NCI-H510A treated with DMSO at 0.1 percent for 48 hours (cell line): ENCODE measurements at regions not wholly inside any gene's neighbourhood (a gene's known extent, or its start where the extent isn't known, plus 50 kb on each side); places are given as distances from the start of the nearest gene placed in this dataset.

ENCODE experiments used
- DNase-seq: peaks from one replicate; lab custom pipeline; 2025; lab: John Stamatoyannopoulos, UW

DNA sequence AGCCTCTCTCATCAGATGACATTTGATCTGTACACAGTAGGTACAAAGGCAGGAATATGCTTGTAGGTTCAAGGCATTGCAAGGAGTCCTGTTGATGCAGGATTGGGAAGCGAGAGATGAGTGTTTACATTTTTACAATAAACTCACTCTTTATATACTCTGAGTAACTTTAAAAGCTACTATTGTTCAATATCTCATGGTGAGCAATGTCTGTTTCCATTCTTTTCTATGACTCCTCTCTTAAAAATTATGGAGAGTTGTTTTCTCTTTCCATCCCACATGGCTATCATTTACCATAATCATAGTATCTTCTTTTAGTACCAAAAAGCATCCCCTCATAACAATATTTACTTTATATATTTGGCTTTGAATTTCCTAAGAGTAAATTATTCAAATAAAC lies 314.0 kb upstream of the CDIN1 start:
- no peak for DNase-seq

DNA sequence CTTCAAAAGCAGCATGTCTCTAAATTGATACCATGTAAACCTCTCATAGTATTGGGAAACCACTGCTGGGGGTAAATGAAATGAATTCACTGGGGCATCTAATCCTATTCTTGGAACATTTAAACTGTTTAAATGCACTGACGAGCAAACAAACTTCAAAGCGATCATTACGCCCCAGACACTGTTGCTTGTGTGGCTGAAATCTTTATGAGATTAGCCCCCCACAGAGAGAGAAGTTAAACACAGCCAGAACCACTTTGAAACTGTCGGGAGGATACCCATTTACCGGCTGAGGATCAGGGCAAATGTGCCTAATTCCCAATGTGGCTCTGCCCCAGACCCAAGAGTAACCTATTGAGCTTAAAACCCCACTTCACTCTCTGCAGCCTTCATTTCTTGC lies 308.4 kb upstream of the CDIN1 start:
- DNase-seq, result no peak

DNA sequence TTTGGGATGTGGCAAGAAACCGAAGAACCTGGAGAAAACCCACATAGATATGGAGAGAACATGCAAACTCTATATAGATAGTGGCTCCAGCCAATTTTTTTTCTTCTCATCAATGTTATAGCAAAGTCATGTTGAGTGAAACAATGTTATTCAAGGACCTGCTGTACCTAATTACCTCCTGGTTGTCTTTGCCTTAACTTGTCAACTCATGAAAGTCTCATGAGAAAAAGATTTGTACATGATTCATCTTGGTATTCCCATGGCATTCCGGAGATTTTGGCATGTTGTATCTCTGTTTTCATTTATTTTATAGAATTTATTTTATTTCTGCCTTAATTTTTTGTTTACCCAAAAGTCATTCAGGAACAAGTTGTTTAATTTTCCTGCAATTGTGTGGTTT lies 303.8 kb upstream of the CDIN1 start:
- DNase-seq, result no peak

DNA sequence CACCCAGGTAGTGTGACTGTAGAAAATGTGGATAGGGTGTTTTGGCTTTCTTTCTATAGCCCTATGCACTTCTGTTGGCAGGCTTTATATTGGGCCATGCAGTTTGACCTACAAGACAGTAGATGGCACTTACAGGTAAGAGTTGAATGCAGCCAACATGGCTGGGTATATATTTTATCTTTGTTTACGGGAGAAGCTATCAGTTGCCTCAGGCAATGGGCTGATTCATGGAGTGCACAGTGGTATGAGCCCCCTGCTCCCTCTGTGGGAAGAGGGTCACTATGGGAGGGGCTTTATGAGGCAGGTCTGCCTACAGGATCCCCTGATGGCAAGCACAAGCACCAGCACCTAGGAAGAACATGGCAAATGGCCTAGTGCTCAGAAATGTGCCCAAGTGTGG lies 301.2 kb upstream of the CDIN1 start:
- DNase-seq, result no peak

- DNase-seq, result no peak
Measured at GRCh38 chr15:36282821-36283220, 296.6 kb upstream of the CDIN1 start.

DNA sequence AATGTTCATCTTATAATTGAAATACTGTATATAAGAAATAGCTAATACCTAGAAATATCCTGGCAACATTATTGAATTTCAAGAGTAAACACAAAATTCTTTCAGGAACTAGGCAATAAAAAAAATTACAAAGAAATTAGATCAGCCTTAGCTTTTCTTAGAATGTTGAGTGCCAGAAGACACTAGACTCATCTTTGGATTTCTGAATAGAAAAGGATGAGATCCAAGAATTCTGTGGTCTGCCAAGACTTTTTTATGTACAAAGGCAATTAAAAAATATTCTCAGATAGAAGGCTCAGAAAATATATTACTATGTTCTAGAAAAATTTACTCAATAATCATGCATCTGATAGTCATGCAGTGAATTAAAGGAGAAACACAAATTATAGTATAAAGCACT lies 294.5 kb upstream of the CDIN1 start:
- DNase-seq, result no peak

DNA sequence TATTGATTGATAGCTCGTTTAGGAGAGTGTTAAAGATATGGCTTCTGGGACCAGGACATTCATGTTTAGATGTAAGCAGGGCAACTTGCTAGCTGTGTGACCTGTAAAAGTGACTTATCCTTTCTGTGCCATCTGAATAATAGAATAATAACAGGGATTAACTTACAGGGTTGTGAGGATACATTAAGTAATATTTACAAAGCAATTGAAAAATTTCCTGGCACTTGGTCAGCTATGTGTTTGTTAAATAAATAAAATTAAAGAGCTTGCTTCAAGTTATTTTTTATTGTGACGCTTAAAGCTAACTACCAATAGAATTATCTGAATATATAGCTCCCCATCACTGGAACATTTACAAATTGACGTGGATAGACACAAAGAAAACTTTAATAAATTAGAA lies 287.9 kb upstream of the CDIN1 start:
- peak; percentile 17 for DNase-seq

- no peak for DNase-seq
Measured at GRCh38 chr15:36294359-36294758, 285.1 kb upstream of the CDIN1 start.

DNA sequence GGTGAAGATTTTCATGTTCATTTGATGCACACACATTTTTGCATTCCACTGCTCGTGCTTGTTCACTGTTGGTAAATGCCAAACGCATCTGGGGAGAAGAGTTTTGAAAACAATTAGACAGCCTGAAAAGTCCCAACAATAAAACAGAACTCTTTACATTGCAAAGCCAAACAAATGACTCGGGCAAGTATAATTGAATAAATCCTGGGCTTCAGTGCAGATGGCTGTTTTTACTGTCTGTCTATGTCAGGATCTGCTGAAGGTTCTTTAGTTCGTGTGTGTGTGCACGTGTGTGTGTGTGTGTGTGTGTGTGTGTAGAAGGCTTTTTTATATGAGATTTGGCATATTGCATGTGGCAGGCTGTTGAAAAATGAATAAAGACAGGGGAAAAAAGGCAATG lies 277.5 kb upstream of the CDIN1 start:
- no peak for DNase-seq

DNA sequence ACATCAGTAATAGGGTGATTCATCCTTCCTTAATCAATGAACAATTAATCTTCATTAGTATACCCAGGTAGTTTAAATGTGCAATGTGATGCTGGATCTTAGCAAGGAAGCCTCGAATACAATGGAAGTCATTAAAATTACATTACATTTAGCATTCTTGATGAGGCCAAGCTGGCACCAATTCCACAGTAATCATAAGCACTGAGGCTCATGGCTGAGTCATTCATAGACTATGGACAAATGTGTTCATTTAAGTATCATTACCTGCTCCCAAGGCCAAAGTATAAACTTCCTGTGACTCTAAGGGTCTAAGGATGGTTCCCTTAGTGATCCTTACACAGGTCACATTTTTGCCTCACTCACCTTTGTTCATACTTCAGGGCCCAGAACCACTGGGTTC lies 266.4 kb upstream of the CDIN1 start:
- no peak for DNase-seq

GRCh38 chr15:36313736-36314280 lies 265.6 kb upstream of the CDIN1 start:
- no peak for DNase-seq

DNA sequence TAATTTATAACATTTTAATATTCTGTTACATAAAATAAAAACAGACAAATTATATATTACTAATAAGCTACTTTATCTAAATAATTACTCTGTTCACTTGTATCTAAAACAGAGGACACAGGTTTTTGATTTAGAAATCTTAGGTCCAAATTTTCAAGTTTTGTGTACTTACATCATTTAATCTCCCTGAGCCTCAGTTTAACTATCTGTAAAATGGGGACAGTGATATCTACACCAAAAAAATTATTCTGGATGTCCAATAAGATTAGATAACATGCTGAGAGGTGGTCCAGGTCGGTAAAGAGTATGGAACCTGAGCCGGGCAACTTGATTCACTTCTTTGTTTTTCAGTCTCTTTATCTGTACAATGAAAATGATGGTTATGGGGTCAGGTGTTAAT lies 263.8 kb upstream of the CDIN1 start:
- DNase-seq, result no peak

DNA sequence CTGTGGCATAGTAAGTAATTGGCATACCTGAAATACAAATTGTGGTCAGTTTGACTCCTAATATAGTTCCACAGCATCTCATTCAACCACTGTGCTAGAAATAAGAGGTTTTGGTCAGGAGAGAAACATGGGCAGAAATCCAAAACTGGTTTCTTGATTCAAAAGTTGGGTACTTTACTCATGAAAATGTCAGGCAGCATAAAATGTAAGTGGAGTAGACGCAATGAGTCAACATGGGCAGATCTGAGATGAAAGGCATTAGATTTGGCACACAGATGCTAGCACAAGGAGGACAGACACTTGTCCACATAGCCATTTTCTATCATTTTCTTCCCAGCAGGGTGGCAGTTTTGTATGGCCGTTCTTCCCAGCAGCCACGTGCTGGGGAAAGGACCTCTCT lies 255.8 kb upstream of the CDIN1 start:
- DNase-seq, result no peak

GRCh38 chr15:36325206-36325605 lies 254.2 kb upstream of the CDIN1 start:
- no peak for DNase-seq

DNA sequence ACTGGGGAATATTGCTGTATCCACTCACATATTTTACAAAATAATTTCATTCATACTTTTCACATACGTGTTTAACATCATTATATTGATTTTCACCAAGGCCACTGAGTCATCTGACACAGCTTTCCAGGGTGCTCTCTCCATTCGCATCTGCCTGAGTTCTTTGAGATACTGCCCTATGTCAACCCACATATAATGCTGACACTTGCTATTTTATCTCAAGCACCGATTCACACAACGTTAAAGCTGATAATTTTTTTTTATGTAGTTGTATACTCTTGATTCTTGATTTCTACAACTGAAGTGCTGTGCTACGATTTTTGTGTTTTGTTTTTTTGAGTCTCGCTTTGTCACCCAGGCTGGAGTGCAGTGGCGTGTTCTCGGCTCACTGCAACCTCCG lies 249.8 kb upstream of the CDIN1 start:
- DNase-seq, result no peak

DNA sequence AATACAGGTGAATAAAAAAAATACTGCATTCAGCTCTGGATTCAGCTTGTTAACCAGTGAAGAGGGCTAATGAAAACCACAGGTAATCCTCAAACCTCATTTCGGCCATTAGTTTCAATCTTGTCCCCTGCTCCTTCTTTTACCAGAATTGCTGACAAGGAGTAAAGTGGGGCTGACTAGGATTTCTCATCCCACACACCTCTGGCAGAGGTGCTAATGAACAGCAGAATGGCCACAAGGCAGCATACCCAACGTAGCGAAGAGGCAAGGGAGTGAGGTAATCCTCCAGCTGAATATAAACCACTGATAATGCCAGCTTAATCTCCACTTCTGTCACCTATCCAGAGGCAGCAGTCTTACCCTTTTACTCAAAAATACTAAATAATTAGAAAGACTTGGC lies 248.8 kb upstream of the CDIN1 start:
- no peak for DNase-seq

- DNase-seq, result no peak
Measured at GRCh38 chr15:36331531-36332275, 247.7 kb upstream of the CDIN1 start.

DNA sequence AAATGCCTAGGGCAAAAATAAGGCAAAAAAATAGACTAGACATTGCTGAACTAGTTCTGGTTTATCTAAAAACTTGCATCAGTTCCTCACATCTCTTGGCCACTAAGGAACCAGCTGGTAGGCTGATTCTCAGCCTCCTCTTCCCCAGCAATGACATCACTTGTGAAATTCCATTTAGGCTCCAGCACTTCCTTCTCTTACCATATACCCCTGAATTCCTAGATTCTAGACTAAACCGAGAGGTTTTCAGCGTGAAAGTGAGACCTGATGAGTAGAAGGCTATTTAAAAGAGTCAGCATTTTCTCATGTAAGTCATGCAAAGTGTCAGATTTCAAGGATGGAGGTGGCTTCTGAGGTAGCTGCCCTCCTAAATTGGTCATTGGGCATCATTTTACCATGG lies 247.1 kb upstream of the CDIN1 start:
- no peak for DNase-seq

GRCh38 chr15:36332896-36333295 lies 246.5 kb upstream of the CDIN1 start:
- no peak for DNase-seq

DNA sequence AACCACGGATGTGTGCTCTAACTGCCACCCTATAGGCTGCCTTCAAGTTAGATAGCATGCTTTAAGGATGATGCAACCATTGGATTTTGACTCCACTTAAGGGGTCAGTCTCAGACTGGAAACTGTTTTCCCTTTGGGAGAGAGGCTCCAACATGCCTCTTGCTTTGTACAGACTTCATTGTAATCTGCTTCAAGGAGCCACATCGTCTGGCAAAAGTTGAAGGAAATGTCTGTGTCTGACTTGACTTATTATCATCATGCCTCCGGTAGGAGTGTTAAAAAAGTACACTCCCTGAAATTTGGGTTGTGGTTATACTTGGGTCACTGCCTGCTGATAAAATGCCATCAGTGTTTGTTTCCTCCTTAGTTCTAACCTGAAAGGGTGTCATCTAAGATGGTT lies 245.4 kb upstream of the CDIN1 start:
- DNase-seq, result no peak

- DNase-seq, result no peak
Measured at GRCh38 chr15:36335224-36335623, 244.2 kb upstream of the CDIN1 start.

GRCh38 chr15:36335659-36336058 lies 243.8 kb upstream of the CDIN1 start:
- DNase-seq, result no peak

- no peak for DNase-seq
Measured at GRCh38 chr15:36344887-36345286, 234.5 kb upstream of the CDIN1 start.

- DNase-seq, result no peak
Measured at GRCh38 chr15:36347272-36347858, 232.1 kb upstream of the CDIN1 start.
